ENCODE measurements at regions not wholly inside any gene's neighbourhood (a gene's known extent, or its start where the extent isn't known, plus 50 kb on each side); places are given as distances from the start of the nearest gene placed in this dataset.

- DNase-seq (ENCODE audit: extremely low spot score in 2 of 2) = no peak
- no peak for TF ChIP-seq POLR2A (IDR thresholded peaks at IDR 0.05)
- TF ChIP-seq CTCF (IDR thresholded peaks at IDR 0.05) = no peak
- TF ChIP-seq POLR2AphosphoS5 (IDR thresholded peaks at IDR 0.05; ENCODE audit: insufficient read depth in 1 of 2, low read depth in 1 of 2) = no peak
- Histone ChIP-seq H3K36me3 (no peaks in the 10 kb centered on the region), H3K4me3 (no peak overlapping the region), H3K27me3 (no peaks in the 10 kb centered on the region), H3K9me3 (no peaks in the 10 kb centered on the region), H3K4me1 (no peaks in the 10 kb centered on the region), H3K27ac (no peak overlapping the region)
- intact Hi-C loops (cut with DNase I) = no loop called here
These were observed 959.1 kb downstream of the CDH11 start for GRCh38 chr16:64162613-64163375.

GRCh38 chr16:64159976-64160375, 961.9 kb downstream of the CDH11 start:
- no peaks in the 10 kb centered on the region for H3K4me1 ChIP-seq
- no peaks in the 10 kb centered on the region for H3K27me3 ChIP-seq
- no peak for TF ChIP-seq POLR2A (IDR thresholded peaks at IDR 0.05)
- TF ChIP-seq CTCF (IDR thresholded peaks at IDR 0.05) = no peak
- no peak for TF ChIP-seq POLR2AphosphoS5 (IDR thresholded peaks at IDR 0.05; ENCODE audit: insufficient read depth in 1 of 2, low read depth in 1 of 2)
- no peaks in the 10 kb centered on the region for H3K9me3 ChIP-seq
- no peak overlapping the region for H3K27ac ChIP-seq
- intact Hi-C loops (cut with DNase I) = no loop called here
- H3K36me3 ChIP-seq = no peaks in the 10 kb centered on the region
- no peak for DNase-seq (ENCODE audit: extremely low spot score in 2 of 2)
- no peak overlapping the region for H3K4me3 ChIP-seq

- no peaks in the 10 kb centered on the region for H3K9me3 ChIP-seq
- no peak for TF ChIP-seq CTCF (IDR thresholded peaks at IDR 0.05)
- TF ChIP-seq POLR2AphosphoS5 (IDR thresholded peaks at IDR 0.05; ENCODE audit: insufficient read depth in 1 of 2, low read depth in 1 of 2) = no peak
- TF ChIP-seq POLR2A (IDR thresholded peaks at IDR 0.05) = no peak
- no peak for DNase-seq (ENCODE audit: extremely low spot score in 2 of 2)
- no peaks in the 10 kb centered on the region for H3K27me3 ChIP-seq
- no peaks in the 10 kb centered on the region for H3K4me1 ChIP-seq
- no peak overlapping the region for H3K27ac ChIP-seq
- H3K36me3 ChIP-seq = no peaks in the 10 kb centered on the region
- intact Hi-C loops (cut with DNase I) = no loop called here
- H3K4me3 ChIP-seq = no peak overlapping the region
These were observed 962.8 kb downstream of the CDH11 start for GRCh38 chr16:64158941-64159588.

- H3K4me1 ChIP-seq = no peaks in the 10 kb centered on the region
- TF ChIP-seq CTCF (IDR thresholded peaks at IDR 0.05) (no peak), POLR2A (IDR thresholded peaks at IDR 0.05) (no peak), POLR2AphosphoS5 (IDR thresholded peaks at IDR 0.05; ENCODE audit: insufficient read depth in 1 of 2, low read depth in 1 of 2) (no peak)
- H3K36me3 ChIP-seq = no peaks in the 10 kb centered on the region
- no peaks in the 10 kb centered on the region for H3K9me3 ChIP-seq
- no peak for DNase-seq (ENCODE audit: extremely low spot score in 2 of 2)
- no peaks in the 10 kb centered on the region for H3K27me3 ChIP-seq
- no peak overlapping the region for H3K4me3 ChIP-seq
- intact Hi-C loops (cut with DNase I) = no loop called here
- H3K27ac ChIP-seq = no peak overlapping the region
These were observed 968.1 kb downstream of the CDH11 start for GRCh38 chr16:64153718-64154117.

Data from vagina (tissue), 2 donors.